ENCODE measurements at regions not wholly inside any gene's neighbourhood (a gene's known extent, or its start where the extent isn't known, plus 50 kb on each side); places are given as distances from the start of the nearest gene placed in this dataset.

DNA sequence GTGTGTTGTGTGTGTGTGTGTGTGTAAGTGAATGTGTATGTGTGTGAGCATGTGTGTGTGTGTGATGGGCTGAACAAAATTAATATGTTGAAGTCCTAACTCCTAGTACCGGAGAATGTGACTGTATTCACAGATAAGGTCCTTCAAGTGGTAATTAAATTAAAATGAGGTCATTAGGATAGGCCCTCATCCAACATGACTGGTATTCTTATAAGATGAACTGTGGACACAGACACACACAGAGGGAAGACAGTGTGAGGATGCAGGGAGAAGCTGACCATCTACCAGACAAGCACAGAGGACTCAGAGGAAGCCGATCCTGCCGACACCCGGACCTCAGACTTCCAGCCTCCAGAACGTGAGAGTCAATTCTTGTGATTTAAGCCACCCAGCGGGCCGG is 91.2 kb upstream of the PGBD5 start:
- TF ChIP-seq CTCF (conservative IDR thresholded peaks at IDR 0.05; ENCODE audit: low read depth, low read length) (no peak), EZH2 (IDR thresholded peaks at IDR 0.05; ENCODE audit: borderline replicate concordance, low read depth, low read length, poor library complexity, severe bottlenecking) (no peak)

Measured in A673 (cell line).